LHCN-M2 (cell line): ENCODE measurements at regions not wholly inside any gene's neighbourhood (a gene's known extent, or its start where the extent isn't known, plus 50 kb on each side); places are given as distances from the start of the nearest gene placed in this dataset.

ENCODE experiments used
- DNase-seq: peaks from one replicate; pipeline ENCODE4 v3.0.0-alpha.2; 2012; ENCODE audit warnings: low read depth

GRCh38 chr13:40488869-40489391, 177.5 kb downstream of the FOXO1 start:
- DNase-seq = no peak

- DNase-seq = no peak
Observed at GRCh38 chr13:40490086-40490758, 176.2 kb downstream of the FOXO1 start.

GRCh38 chr13:40492511-40492910, 173.9 kb downstream of the FOXO1 start:
- DNase-seq = no peak

- no peak for DNase-seq
Observed at GRCh38 chr13:40494513-40494912, 171.9 kb downstream of the FOXO1 start.

- DNase-seq = no peak
Observed at GRCh38 chr13:40494946-40495620, 171.4 kb downstream of the FOXO1 start.

- no peak for DNase-seq
Observed at GRCh38 chr13:40495621-40496001, 170.8 kb downstream of the FOXO1 start.

GRCh38 chr13:40496035-40496810, 170.2 kb downstream of the FOXO1 start:
- no peak for DNase-seq

- no peak for DNase-seq
Observed at GRCh38 chr13:40498461-40498860, 168.0 kb downstream of the FOXO1 start.

GRCh38 chr13:40502236-40502635, 164.2 kb downstream of the FOXO1 start:
- DNase-seq = no peak

GRCh38 chr13:40503011-40503410, 163.4 kb downstream of the FOXO1 start:
- no peak for DNase-seq

- DNase-seq = peak; percentile 89
Observed at GRCh38 chr13:40503966-40504591, 162.4 kb downstream of the FOXO1 start.

- no peak for DNase-seq
Observed at GRCh38 chr13:40504641-40505040, 161.8 kb downstream of the FOXO1 start.

GRCh38 chr13:40505196-40505595, 161.2 kb downstream of the FOXO1 start:
- no peak for DNase-seq
